Activated T-helper 17 cell treated with anti-CD3 and anti-CD28 coated beads, Interleukin-2, amount 50 U/mL, for 72 hours (primary cell): ENCODE measurements at regions not wholly inside any gene's neighbourhood (a gene's known extent, or its start where the extent isn't known, plus 50 kb on each side); places are given as distances from the start of the nearest gene placed in this dataset.

ENCODE experiments used
- ATAC-seq: fragments of 150-1000 bp; cut with Tn5 transposase; replicated peaks from 2 replicates; pipeline ENCODE4 v1.10.0; 2021; ENCODE audit warnings: mild to moderate bottlenecking, moderate library complexity
- H3K27ac Mint-ChIP-seq: one replicate; pipeline ENCODE4 v1.8.0; 2022; ENCODE audit warnings: mixed read lengths
- H3K27me3 Mint-ChIP-seq: one replicate; pipeline ENCODE4 v1.8.0; 2022; ENCODE audit warnings: mixed read lengths
- H3K36me3 Mint-ChIP-seq: one replicate; pipeline ENCODE4 v1.8.0; 2022; ENCODE audit warnings: low read depth, mild to moderate bottlenecking, mixed read lengths
- H3K4me1 Mint-ChIP-seq: one replicate; pipeline ENCODE4 v1.8.0; 2022; ENCODE audit warnings: mixed read lengths
- H3K4me3 Mint-ChIP-seq: one replicate; pipeline ENCODE4 v1.8.0; 2022; ENCODE audit warnings: mild to moderate bottlenecking, mixed read lengths
- H3K9me3 Mint-ChIP-seq: one replicate; pipeline ENCODE4 v1.8.0; 2022; ENCODE audit warnings: mixed read lengths

DNA sequence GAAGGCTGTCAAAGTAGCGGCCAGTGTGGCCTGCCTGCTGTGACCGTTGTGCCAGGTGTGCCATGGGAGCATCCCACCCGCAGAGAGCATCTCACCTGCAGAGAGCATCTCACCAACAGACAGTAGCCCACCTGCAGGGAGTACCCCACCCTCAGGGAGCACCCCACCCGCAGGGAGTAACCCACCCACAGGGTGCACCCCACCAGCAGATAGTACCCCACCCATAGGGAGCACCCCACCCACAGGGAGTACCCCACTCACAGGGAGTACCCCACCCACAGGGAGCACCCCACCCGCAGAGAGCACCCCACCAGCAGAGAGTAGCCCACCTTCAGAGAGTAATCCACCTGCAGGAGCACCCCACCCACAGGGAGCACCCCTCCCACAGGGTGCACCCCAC lies 476.5 kb downstream of the TCERG1L start:
- Mint-ChIP-seq H3K27ac (no peak overlapping the region), H3K27me3 (peaks cover 4% of the 10 kb centered on the region), H3K9me3 (peaks cover 4% of the 10 kb centered on the region), H3K4me1 (no peaks in the 10 kb centered on the region), H3K36me3 (no peaks in the 10 kb centered on the region), H3K4me3 (no peak overlapping the region)
- no peak for ATAC-seq

DNA sequence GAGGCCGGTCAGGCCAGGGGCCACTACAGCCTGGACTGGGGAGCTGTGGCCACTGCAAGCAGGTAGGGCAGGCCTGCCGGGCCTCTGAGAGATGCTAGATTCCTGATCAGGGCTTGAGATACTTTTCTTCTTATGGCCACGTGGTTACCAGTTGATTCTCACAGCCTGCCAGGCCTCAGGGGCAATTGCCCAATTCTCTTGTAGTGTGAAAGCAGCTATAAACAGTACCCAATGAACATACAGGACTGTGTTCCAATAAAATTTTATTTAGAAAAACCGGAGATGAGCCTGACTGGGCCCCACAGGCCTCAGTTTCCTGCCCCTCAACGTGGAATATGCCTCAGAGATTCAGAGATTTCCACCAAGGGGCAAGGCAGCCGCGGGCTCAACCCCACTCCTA lies 475.2 kb downstream of the TCERG1L start:
- no peak overlapping the region for H3K27ac Mint-ChIP-seq
- ATAC-seq: no peak
- peaks cover 4% of the 10 kb centered on the region for H3K27me3 Mint-ChIP-seq
- no peaks in the 10 kb centered on the region for H3K36me3 Mint-ChIP-seq
- H3K9me3 Mint-ChIP-seq: peaks cover 4% of the 10 kb centered on the region
- no peaks in the 10 kb centered on the region for H3K4me1 Mint-ChIP-seq
- H3K4me3 Mint-ChIP-seq: no peak overlapping the region

DNA sequence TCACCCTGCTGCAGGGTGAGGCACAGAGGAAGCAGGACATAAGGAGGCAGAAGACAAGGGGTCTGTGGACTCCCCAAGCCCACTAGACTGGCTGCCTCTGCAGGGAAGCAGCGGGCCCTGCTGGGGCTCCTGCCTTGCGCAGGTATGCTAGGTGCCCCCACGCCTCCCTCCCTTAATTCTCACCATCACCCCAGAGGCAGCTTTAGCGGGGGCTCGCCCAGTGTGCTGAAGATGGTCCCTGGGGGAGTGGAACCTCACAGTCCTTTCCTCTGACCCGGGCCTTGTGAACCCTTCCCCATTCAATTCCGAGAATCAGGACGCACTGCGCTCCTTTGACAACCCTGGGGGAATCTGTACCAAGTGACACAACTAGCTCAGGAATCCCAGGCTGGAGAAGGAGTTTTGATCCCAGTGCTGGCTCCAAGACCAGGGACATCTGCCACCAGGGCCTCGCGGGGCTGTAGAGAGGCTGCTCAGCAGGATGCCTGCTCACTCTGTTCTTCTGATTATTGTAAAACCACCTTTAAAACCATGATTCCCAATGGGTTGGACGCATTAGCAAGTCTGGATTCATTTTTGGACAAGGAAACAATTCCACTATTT lies 468.4 kb downstream of the TCERG1L start:
- ATAC-seq: no peak
- Mint-ChIP-seq H3K4me1 (no peaks in the 10 kb centered on the region), H3K27ac (no peak overlapping the region), H3K36me3 (no peaks in the 10 kb centered on the region), H3K4me3 (no peak overlapping the region), H3K9me3 (peaks cover 7% of the 10 kb centered on the region), H3K27me3 (peaks cover 4% of the 10 kb centered on the region)

DNA sequence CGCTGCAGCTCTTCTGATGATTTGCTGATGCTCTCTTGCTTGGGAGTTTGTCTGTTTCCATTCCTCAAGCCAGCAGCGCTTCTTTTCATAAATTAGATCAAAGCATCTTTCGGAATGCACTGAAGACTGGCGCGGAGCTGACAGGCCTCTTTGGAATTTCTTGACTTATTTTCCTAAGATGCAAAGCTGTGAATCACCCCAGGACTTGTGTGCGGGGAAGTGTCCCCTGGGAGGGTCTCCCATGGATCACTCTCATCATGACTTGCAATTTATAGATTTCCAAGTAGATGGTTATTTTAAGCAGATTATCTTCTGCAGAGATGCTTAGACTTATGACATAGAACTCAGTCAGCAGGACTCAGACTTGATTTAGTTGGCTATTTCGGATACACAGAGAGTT lies 467.2 kb downstream of the TCERG1L start:
- no peak overlapping the region for H3K4me3 Mint-ChIP-seq
- H3K9me3 Mint-ChIP-seq: peaks cover 4% of the 10 kb centered on the region
- H3K4me1 Mint-ChIP-seq: no peaks in the 10 kb centered on the region
- no peaks in the 10 kb centered on the region for H3K36me3 Mint-ChIP-seq
- H3K27me3 Mint-ChIP-seq: no peaks in the 10 kb centered on the region
- no peak for ATAC-seq
- H3K27ac Mint-ChIP-seq: no peak overlapping the region

DNA sequence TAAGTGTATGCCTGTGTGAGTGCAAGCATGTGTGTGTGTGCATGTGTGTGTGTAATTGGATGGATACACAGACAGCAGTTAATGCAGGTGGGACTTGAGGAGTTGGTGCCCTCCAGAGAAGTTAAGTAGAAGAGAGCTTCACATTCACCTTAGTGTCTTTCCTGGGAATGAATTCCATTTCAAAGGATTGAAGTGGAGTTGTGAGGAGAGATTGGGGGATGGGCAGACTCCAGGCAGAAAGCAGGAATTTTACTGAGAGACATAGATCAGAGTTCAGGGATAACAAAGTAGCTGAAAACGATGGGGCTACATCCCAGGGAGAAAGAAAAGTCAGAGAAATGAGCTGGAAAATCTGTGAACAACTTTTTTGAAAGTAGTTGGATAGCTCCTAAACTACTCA lies 464.4 kb downstream of the TCERG1L start:
- no peak for ATAC-seq
- Mint-ChIP-seq H3K9me3 (peaks cover 7% of the 10 kb centered on the region), H3K27me3 (no peaks in the 10 kb centered on the region), H3K4me3 (no peak overlapping the region), H3K4me1 (no peaks in the 10 kb centered on the region), H3K27ac (no peak overlapping the region), H3K36me3 (no peaks in the 10 kb centered on the region)

- no peaks in the 10 kb centered on the region for H3K36me3 Mint-ChIP-seq
- no peak overlapping the region for H3K4me3 Mint-ChIP-seq
- no peaks in the 10 kb centered on the region for H3K4me1 Mint-ChIP-seq
- H3K27me3 Mint-ChIP-seq: no peaks in the 10 kb centered on the region
- no peak for ATAC-seq
- peaks cover 16% of the 10 kb centered on the region for H3K9me3 Mint-ChIP-seq
- no peak overlapping the region for H3K27ac Mint-ChIP-seq
Observed at GRCh38 chr10:130848855-130849254, 462.7 kb downstream of the TCERG1L start.

GRCh38 chr10:130854151-130854550 lies 457.4 kb downstream of the TCERG1L start:
- ATAC-seq: no peak
- no peak overlapping the region for H3K27ac Mint-ChIP-seq
- H3K4me1 Mint-ChIP-seq: no peaks in the 10 kb centered on the region
- H3K36me3 Mint-ChIP-seq: no peaks in the 10 kb centered on the region
- no peak overlapping the region for H3K4me3 Mint-ChIP-seq
- peaks cover 3% of the 10 kb centered on the region for H3K27me3 Mint-ChIP-seq
- peaks cover 29% of the 10 kb centered on the region for H3K9me3 Mint-ChIP-seq

- H3K4me1 Mint-ChIP-seq: no peaks in the 10 kb centered on the region
- peaks cover 24% of the 10 kb centered on the region for H3K9me3 Mint-ChIP-seq
- no peak overlapping the region for H3K4me3 Mint-ChIP-seq
- H3K36me3 Mint-ChIP-seq: no peaks in the 10 kb centered on the region
- no peak for ATAC-seq
- no peak overlapping the region for H3K27ac Mint-ChIP-seq
- peaks cover 3% of the 10 kb centered on the region for H3K27me3 Mint-ChIP-seq
Observed at GRCh38 chr10:130857631-130858295, 453.8 kb downstream of the TCERG1L start.

DNA sequence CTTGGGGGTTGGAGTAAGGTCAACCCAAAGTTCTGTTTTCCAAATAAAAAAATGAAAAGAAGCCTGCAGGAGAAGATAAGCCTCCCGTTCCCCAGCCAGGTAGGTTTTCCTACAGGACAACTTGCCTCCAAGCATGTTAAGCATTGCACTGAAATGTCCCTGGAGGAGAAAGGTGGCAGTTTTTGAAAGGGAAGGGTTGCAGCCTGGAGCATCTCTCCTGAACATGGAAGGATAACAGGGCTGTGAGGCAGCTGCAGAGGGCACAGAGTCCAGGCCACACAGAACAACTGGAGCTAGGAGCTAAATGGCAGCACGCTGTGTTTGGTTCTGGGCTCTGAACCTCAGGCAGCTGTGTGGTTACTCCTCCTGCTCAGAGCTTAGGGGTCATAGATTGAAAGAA lies 452.9 kb downstream of the TCERG1L start:
- H3K9me3 Mint-ChIP-seq: peaks cover 17% of the 10 kb centered on the region

DNA sequence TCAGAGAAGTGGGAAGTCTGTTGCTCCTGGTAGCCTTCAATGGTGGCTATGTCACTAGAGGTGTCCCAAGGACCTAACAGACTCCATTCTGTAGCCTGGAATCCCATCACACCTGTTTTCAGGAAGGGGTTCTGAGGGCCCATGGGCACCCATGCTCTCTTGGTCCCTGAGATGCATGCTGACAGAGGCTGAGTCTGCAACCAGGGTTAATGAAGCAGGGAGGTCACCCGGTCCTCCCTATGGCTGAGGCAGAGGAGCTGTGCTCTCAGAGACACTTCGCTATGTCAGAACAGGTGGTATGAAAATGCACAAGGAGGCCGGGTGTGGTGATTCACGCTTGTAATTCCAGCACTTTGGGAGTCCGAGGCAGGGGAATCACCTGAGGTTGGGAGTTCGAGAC lies 452.1 kb downstream of the TCERG1L start:
- Mint-ChIP-seq H3K9me3 (peaks cover 14% of the 10 kb centered on the region), H3K36me3 (no peaks in the 10 kb centered on the region), H3K27me3 (peaks cover 3% of the 10 kb centered on the region), H3K4me3 (no peak overlapping the region), H3K4me1 (no peaks in the 10 kb centered on the region), H3K27ac (no peak overlapping the region)
- no peak for ATAC-seq

More for the DNA sequence above, 452.9 kb downstream of the TCERG1L start:
- H3K27ac Mint-ChIP-seq: no peak overlapping the region
- no peaks in the 10 kb centered on the region for H3K4me1 Mint-ChIP-seq
- no peak for ATAC-seq
- H3K4me3 Mint-ChIP-seq: no peak overlapping the region
- H3K36me3 Mint-ChIP-seq: no peaks in the 10 kb centered on the region
- peaks cover 3% of the 10 kb centered on the region for H3K27me3 Mint-ChIP-seq

- Mint-ChIP-seq H3K4me3 (no peak overlapping the region), H3K4me1 (no peaks in the 10 kb centered on the region), H3K9me3 (no peaks in the 10 kb centered on the region), H3K27me3 (peaks cover 3% of the 10 kb centered on the region), H3K27ac (no peak overlapping the region), H3K36me3 (no peaks in the 10 kb centered on the region)
- ATAC-seq: no peak
Observed at GRCh38 chr10:130862122-130862521, 449.4 kb downstream of the TCERG1L start.

DNA sequence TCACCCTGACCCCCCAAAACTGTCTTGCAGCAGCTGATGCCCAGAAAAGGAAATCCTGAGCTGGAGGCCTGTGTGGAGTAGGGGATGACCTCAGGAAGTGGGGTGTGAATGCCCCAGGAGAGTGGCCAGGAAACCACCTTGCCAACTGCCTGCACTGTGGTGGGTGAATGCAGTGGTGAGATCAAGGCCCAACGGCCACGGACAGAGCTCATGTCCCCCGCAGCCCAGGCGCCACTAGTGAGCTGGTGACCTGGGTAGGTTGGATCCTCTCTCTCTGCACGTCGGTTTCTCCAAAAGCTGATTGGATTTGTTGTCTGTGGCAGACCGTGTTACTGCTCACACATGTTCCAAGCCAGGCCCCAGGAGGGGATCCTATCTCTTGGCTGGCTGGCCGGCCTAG lies 448.9 kb downstream of the TCERG1L start:
- Mint-ChIP-seq H3K9me3 (no peaks in the 10 kb centered on the region), H3K27me3 (peaks cover under 1% of the 10 kb centered on the region), H3K27ac (no peak overlapping the region), H3K4me3 (no peak overlapping the region), H3K36me3 (no peaks in the 10 kb centered on the region), H3K4me1 (no peaks in the 10 kb centered on the region)
- ATAC-seq: no peak

DNA sequence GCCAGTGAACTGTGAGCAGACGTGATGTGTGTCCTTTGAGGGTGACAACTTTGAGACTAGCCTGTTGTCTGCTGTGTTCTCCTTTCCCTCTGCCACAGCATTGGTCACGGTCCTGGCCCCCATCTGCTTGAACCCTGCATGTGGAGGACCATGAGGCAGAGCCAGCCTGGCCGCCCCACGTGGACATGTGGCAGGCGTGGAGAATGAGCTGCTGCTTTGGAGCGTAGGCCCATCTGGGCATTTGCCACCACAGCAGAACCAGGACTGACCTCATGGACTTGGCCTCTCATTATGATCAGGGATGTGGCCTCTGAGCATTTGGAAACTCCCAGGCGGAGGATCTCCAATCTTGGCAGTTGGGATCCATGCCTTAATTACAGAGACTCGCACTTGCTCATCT lies 448.5 kb downstream of the TCERG1L start:
- no peak overlapping the region for H3K27ac Mint-ChIP-seq
- no peaks in the 10 kb centered on the region for H3K27me3 Mint-ChIP-seq
- no peak for ATAC-seq
- H3K9me3 Mint-ChIP-seq: no peaks in the 10 kb centered on the region
- H3K36me3 Mint-ChIP-seq: no peaks in the 10 kb centered on the region
- no peak overlapping the region for H3K4me3 Mint-ChIP-seq
- H3K4me1 Mint-ChIP-seq: no peaks in the 10 kb centered on the region

- H3K9me3 Mint-ChIP-seq: no peaks in the 10 kb centered on the region
- peaks cover 4% of the 10 kb centered on the region for H3K4me1 Mint-ChIP-seq
- no peak overlapping the region for H3K4me3 Mint-ChIP-seq
- H3K36me3 Mint-ChIP-seq: no peaks in the 10 kb centered on the region
- no peak for ATAC-seq
- H3K27me3 Mint-ChIP-seq: peaks cover 8% of the 10 kb centered on the region
- H3K27ac Mint-ChIP-seq: no peak overlapping the region
Observed at GRCh38 chr10:130864961-130865818, 446.3 kb downstream of the TCERG1L start.

DNA sequence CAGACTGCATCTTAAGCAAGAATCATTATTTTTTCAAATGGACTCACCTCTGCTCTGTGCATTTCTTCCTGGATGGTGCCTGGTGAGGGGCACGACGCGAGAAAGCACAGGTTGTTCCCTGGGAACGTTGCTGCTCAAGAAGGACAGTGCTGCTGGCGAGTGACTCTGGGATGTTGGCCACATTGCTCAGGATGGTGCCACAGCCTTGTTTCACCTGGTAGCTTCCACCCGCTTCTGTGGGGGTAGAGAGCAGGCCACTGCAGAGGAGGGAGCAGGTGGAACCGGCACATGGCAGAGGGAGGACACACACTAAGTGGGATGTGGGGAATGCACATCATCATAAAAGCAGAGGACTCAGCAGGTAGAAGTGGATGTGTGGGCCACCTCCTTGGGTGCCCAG lies 444.7 kb downstream of the TCERG1L start:
- Mint-ChIP-seq H3K27ac (no peak overlapping the region), H3K9me3 (no peaks in the 10 kb centered on the region), H3K36me3 (no peaks in the 10 kb centered on the region), H3K27me3 (peaks cover 10% of the 10 kb centered on the region), H3K4me1 (peaks cover 4% of the 10 kb centered on the region), H3K4me3 (no peak overlapping the region)
- no peak for ATAC-seq
